ELR (cell line): ENCODE measurements at regions not wholly inside any gene's neighbourhood (a gene's known extent, or its start where the extent isn't known, plus 50 kb on each side); places are given as distances from the start of the nearest gene placed in this dataset.

Experiments
- DNase-seq: peaks from one replicate; pipeline ENCODE4 v3.0.0-alpha.2; 2015; ENCODE audit warnings: low read depth

DNA sequence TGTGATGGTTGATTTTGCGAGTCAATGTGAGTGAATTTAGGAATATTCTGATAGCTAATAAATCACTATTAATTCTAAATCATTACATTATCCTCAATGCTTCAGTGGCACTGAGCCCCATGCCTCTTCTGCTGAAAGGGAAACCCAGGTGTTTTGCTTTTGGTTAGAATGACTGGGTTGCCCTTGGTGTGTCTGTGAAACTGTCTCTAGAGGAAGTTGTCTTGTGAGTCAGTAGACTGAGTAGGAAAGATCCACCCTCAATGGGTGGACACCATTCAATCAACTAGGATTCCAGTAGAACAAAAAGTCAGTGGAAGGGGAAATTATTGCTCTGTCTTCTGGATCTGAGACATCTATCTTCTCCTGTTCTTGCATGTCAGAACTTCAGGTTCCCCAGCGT lies 472.4 kb downstream of the ANKRD7 start:
- DNase-seq, result no peak

DNA sequence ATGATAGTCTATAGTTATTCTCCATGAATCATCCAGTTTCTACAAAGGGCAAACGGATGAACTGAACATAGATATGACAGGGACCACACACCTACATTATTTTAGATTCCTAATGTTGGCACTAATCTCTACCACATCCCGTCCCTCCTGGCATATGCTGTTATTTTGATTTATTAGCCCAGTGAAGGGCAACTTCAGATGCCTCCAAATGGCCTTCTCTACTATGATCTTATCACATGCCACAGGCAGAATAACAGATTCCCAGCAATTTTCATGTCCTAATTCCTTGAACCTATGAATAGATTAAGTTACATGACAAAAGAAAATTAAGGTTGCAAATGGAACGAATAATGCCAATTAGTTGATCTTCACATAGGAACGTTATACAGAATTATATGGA lies 474.7 kb downstream of the ANKRD7 start:
- DNase-seq, result no peak

DNA sequence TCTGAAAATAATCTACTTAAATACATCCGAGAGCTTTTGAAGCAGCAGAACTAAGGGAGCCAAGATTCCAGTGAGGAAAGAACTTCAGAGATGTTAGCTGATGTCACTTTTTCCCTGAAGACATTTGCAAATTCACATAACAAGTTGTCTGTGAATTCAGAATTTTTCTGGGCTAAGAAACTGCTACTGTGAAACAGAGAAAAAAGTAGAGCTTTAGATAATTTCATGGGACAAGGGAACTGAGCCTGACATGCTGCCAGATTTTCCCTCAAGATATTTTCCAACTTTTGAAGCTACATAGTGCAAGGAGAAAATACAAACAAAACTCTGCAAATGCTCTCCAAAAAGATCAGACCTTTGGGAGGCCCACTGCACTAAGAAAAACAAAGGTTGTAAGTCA lies 484.2 kb downstream of the ANKRD7 start:
- DNase-seq, result no peak

DNA sequence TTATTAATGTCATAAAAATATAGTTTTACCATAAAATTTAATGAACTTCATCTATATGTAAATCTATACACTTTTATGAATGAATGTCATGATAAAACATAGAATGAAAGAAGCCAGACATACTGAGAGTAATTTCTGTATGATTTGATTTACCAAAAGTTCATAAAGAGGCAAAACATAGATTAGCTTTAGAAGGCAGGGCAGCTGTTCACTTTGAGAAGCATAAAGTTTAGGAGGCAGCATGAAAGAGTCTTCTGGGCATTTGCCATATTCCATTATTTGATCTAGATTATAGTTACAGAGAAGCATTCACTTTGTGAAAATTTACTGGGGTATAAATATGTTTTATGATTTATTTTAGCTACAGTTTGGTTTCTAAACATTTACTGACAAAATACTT lies 487.2 kb downstream of the ANKRD7 start:
- no peak for DNase-seq

DNA sequence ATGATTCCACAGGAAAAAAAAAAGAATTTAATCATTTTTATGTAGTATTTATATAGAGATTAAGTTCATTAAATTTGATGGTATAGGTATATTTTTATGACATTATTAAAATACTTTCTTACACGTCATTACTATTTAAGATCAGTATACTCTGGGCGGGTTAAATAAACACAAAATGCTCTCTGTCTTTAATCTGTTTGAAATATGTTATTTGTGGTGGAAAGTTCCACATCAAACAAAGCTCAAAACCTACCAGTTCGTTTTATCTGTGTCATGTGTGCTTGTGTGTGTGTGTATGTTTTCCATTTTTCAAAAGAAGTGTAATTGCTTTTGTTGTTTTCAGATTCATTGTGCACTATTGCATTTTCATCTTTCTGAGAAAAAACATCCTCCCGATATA lies 488.5 kb downstream of the ANKRD7 start:
- no peak for DNase-seq

DNA sequence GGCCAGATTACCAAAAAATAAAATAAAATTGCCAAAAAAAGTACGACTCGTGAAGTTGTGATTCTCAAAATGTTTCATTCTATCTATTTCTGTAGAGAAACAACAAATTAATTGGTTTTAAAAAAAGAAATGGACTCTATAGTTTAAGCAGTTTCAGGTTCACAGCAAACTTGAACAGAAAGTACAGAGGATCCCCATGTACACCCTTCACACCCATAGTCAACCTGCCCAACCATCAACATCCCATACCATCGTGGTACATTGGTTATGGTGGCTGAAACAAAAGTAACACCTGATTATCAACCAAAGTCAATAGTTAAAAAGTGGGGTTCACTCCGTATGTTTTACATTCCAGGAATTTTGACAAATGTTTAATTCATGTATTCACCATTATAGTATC lies 496.1 kb downstream of the ANKRD7 start:
- no peak for DNase-seq

DNA sequence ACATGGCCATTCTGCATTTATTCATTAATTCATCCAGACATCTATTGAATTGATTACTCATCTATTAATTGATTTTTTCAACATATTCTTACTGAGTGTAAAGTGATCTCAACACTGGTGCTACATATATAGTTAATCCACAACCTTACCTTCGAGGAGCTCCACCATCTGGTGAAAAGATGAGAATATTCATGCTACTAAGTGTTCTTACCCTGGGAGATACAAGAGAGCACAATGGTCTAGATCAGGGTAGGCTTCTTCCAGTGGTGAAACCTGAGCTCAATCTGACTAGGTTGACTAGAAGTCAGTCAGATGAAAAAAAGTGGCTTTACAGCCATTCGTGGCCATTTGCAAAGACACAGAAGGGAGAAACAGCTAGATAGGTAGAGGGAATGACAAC lies 507.4 kb downstream of the ANKRD7 start:
- DNase-seq, result no peak

DNA sequence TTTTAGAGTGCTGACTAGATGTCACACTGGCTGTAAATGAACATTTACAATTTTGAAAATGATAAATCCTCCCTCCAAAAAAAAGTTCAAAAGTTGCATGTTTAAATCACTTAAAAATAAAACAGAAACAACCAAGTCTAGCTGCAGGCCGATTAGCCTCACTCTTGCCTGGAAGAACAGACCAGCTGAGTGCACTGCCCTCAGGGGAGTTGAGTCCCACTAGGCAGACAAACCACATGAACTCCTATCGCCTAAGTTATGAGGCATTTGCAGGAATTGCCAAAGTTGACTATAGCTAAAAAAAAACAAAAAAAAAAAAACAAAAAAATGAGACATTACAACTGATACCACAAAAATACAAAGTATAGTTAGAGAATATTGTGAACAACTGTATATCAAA lies 510.0 kb downstream of the ANKRD7 start:
- DNase-seq, result no peak

DNA sequence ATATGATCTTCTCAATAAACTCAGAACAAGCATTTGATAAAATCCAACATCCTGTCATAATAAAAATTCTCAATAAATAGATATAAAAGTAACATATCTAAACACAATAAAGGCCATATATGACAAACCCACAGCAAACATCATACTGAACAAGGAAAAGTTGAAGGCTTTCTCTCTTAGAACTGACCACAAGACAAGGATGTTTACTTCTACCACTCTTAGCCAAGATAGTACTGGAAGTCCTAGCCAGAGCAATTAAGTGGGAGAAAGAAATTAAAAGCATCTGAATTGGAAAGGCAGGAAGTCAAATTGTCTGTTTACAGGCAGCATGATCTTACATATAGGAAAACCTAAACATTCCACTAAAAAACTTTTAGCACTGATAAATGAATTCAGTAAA lies 510.9 kb downstream of the ANKRD7 start:
- no peak for DNase-seq

DNA sequence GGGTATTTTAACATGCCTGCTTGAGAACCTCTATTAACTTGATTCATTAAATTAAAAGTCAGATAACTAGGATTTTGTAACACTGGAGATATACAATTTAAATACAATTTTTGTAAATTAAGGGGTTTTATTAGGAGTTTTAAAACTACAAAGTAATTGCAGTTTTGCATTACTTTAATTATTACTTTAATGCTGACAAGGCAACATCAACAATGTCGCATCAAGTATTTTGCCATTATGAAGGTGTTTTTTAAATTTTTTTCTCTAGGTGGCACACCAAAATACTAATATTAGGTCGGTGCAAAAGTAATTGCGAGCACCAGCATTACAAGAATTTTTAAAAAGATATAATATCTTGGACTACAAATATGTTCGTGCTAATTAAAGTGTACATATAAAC lies 513.4 kb downstream of the ANKRD7 start:
- no peak for DNase-seq

DNA sequence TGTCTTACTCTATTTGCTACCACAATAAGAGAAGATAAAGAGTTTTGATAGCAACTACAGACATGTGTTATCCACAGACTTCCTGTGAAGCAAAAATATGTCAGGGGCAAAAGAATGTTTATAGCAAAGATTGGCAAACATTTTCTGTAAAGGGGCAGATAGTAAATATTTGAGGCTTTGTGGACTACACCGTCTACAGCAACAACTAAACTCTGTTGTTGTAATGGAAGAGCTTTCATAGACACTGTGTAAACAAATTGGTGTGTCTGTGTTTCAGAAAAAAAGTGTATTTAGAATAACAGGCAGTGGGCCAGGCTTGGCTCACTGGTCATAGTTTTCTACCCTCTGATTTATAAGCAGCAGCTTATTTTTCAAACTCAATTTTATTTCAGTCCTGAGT lies 521.4 kb downstream of the ANKRD7 start:
- no peak for DNase-seq

DNA sequence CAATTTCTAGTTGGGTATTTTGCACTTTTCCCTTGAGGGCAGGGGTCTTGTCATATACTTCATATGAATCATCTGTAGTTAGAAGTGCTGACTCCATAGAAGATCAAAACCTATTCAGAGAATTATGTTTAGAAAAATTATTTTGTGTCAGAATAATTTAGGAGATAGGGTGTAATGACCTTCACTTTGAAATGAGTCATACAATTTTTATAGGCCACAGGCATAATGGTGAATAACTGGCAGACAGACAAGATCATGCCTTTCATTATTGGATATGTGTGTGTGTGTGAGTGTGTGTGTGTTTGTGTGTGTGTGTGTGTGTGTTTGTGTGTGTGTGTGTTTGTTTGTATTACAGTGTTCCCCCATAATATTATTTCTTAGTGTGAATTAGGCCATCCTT lies 523.0 kb downstream of the ANKRD7 start:
- DNase-seq, result no peak

DNA sequence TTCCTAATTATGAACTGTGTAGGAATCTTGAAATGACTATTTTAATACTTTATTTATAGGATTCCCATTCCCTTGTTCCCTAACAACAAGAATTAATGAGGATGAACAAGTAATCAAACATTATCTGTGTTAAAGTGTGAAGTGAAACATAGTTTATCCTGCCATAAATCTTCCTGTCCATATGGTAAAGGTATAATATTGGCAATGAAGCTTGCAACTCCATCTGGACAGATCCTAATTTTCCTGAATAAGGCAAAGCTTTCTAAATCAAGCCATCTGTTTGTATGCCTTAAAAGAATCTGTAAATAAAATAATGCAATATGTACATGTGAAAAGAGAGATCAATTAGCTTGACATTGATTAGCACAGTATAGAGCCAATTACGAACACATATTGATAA lies 529.0 kb downstream of the ANKRD7 start:
- no peak for DNase-seq

DNA sequence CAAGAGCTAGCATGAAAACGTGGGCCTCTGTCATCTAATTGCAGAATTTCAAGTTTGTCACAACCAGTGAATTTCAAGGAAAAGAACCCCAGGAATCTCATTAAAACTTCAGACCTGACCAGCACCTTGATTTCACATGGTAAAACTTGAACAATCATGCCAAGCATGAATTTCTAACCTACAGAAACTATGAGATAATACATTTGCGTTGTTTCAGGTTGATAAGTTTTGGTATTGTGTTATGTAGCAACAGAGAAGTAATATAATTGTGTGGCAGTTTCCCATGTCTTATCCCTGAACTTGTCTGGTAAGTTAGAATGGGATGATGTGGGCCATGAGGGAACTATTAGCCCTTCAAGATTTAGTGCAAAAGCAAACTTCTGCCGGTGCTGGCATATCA lies 530.1 kb downstream of the ANKRD7 start:
- no peak for DNase-seq

DNA sequence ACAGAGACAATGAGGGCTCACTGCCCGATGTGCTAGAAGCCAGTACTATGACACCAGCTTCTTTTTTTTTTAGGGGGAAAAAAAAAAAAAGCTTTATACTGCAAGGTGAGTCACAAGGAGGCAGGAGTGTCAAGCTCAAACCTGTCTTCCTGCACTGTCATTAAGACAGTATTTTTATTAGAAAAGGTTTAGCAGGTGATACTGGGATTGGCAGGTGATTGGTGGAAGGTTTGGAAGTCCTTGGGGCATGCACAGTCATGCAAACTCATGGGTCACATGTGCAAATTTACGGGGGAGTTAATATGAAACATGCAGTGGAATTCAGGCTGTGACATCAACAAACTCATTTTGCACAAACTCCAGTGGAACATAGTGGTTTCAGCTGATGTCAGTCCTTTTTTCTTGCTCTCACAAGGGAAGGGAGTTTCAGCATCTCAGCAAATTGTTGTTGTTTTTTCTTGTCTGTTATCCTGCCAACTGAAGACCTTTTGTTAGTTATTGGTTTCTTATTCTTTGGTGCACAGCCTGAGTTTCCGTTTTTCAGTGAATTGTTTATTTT lies 530.6 kb downstream of the ANKRD7 start:
- DNase-seq, result no peak

DNA sequence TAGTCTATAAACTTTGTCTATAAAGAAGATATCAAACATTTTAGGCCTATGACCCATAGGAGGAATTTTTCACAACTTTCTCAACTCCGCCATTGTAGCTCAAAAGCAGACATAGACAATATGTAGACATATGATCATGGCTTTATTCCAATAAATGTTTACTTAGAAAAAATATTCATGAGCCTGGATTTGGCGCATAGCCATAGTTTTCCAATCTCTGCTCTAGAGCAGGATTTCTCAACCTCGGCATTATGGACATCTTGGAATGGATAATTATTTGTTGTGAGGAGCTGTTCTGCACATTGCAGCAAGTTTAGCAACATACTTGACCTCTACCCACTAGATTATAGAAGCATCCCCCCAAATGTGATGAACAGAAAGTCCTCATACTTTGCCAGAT lies 532.6 kb downstream of the ANKRD7 start:
- no peak for DNase-seq

DNA sequence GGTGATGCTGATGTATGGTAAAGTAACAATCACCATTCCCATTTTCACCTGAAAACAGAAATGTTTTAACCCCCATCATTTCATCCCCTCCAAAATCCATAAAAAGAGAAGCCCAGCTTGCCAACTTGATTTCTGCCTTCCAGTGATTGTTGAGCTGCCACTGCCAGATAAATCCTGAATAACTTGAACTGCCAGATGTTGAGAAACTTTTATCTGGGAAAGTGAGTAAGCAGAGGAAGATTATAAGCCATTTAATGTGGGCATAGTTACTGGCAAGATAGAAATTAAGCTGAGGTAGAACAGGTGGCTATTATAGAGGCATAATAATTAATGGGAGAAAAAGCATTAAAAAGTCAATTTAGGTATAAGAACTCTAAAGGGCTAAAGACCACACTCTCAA lies 534.1 kb downstream of the ANKRD7 start:
- DNase-seq, result no peak

DNA sequence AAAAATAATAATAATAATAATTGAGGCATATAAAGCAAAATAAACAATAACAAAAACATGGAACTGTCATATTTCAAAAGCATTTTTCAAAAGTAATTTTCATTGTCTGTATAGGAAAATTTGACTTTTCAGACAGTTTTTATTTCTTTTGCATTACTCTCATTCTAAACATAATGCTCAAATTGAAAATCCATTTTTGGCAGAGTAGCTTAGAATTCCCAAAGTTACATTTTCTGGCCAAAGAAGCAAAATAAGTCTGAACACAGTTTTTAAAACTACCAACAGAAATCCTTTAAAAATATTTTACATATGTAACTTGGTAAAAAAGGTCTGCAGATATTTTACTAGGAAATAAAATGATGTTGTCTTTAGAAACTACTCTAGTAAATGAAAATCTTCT lies 535.4 kb downstream of the ANKRD7 start:
- no peak for DNase-seq

DNA sequence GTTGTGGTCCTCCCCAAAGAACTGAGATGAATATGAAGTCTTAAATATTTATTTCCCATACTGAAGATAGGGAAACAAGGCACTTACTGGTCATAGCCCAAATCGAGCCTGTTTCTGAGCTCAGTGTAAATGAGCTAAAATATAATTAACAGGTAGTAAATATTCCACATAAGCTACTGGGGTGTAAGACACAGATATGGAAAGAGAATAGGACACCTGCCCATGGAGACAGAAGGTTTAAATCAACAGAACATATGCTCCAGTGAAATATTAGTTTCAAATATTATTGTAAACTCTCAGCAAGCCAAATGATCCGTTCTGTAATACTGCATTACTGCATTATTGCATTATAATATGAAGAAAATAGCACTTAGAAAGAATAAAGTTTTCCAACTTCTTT lies 537.9 kb downstream of the ANKRD7 start:
- no peak for DNase-seq

DNA sequence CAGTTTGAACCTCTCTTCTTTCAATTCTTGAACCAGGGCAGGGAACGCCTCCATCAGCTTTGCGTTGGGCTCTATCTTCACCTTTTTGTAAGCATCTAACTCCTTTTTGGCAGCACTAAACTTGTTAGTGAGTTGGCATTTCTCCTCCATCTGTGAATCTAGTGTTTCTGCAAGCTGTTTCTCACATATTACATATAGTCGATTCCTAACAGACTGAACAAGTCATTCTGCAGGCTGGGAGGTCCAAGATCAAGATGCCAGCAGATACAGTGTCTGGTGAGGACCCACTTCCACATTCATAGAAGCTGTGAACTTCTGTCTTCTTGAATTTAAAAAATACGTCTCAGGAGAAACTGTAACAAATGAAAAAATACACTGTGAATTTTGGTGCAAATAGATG lies 539.7 kb downstream of the ANKRD7 start:
- DNase-seq, result no peak

DNA sequence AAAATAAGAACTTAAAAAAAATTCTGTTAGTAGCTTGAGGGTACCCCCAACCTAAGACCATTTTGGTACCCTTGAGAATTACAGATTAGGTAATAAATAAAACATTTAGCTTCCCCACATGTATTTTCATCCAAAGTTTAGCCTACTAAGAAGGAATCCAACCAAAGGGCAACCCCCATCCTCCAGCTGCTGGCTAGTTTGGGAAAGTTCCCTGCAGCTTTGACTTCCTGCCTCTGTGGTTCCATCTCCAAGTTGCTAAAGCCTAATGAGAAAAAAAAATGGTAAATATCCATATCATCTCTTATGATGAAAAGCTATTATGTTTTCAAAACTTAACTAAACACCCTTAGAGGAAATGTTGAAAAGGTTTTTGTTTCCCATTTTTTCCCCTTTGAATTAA lies 547.2 kb downstream of the ANKRD7 start:
- DNase-seq, result no peak

DNA sequence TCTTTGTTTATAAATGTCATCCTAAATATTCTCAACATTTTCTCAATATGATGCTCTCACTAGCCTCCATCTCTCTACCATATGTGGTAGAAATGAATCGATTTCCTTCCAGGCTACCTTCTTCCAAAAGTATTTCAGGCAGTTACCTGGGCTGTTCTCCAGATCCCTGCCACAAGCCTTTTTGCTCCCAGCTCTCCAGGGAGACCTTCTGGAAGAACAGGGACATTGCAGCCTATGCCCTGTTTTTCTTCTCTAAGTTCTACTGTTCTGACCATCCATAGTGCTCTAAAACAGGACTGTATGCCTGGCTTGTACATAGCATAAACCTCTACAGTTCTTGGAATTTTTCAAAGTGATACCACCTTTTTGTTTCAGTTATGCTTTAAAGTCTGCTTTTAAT lies 552.8 kb downstream of the ANKRD7 start:
- no peak for DNase-seq

DNA sequence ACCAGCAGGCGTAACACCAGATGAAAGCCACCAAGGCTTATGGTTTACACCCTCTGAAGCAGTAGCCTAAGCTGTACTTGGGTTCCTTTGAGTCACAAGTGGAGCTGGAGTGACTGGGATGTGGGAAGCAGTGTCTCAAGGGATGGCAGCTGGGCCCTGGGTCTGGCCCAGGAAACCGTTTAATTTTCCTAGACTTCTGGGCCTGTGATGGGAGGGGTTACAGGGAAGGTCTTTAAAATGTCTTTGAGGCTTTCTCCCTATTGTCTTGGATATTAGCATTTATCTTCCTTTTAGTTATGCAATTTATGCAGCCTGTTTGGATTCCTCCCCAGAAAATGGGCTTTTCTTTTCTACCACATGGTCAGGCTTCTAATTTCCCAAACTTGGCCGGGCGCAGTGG lies 568.2 kb downstream of the ANKRD7 start:
- no peak for DNase-seq

DNA sequence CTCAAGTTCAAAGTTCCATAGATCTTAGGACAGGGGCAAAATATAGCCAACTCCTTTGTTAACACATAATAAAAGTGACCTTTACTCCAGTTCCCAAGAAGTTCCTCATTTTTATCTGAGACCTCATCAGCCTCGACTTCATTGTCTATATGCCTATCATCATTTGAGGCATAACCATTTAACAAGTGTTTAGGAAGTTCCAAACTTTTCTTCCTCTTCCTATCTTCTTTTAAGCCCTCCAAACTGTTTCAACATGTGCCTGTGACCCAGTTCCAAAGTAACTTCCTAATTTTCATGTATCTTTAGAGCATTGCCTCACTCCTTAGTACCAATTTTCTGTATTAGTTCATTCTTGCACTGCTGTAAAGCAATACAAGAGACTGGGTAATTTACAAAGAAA lies 569.1 kb downstream of the ANKRD7 start:
- no peak for DNase-seq

DNA sequence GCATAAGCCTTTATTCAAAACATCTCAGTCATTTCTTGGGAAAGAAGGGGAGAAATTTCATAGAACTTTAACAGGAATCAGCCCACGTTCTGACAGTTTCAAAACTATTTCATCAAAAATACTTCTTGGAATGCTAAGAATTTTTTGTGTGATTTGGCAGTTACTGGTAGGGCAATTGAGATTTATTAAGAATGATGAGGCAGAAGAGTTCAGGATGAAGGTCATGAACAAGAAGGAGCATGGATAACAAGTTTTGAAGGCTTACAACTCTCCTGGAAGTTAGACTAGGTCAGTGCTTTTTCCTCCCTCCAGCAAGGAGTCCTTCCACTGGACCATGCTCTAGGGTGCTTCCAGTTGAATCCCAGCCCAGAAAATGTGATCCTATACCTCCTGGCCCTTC lies 569.9 kb downstream of the ANKRD7 start:
- DNase-seq, result no peak
